ENCODE measurements at regions not wholly inside any gene's neighbourhood (a gene's known extent, or its start where the extent isn't known, plus 50 kb on each side); places are given as distances from the start of the nearest gene placed in this dataset.

GRCh38 chr18:61697306-61697909, 195.4 kb downstream of the RNF152 start:
- in situ Hi-C loops (cut with HindIII; ENCODE audit: low pct_unique_long_range_greater_than_20kb, low sequenced_read_pairs): no loop called here
- DNase-seq (ENCODE audit: low read depth, low spot score): no peak

GRCh38 chr18:61694236-61694635, 198.6 kb downstream of the RNF152 start:
- in situ Hi-C loops (cut with HindIII; ENCODE audit: low pct_unique_long_range_greater_than_20kb, low sequenced_read_pairs): no loop called here
- DNase-seq (ENCODE audit: low read depth, low spot score): no peak

GRCh38 chr18:61690418-61691138, 202.2 kb downstream of the RNF152 start:
- in situ Hi-C loops (cut with HindIII; ENCODE audit: low pct_unique_long_range_greater_than_20kb, low sequenced_read_pairs): no loop called here
- DNase-seq (ENCODE audit: low read depth, low spot score): no peak

DNA sequence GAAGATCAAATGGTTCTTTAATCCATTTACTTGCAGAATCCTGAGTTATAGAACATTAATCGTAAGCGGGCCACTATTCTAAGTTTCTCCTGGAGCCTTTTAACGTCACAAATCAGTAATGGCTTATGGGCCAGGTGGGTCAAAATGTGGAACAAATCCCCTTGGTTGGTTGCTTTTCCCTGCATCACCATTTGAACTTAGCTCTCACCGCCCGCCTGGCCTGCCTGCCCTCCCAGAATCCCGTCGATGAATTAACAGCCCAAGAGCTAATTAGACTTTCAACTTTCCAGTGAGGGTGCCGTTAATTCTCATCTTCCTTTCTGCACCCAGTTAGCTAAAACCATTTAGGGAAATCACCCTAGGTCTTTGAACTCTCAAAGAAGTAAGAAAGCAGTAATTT, 205.5 kb downstream of the RNF152 start:
- in situ Hi-C loops (cut with HindIII; ENCODE audit: low pct_unique_long_range_greater_than_20kb, low sequenced_read_pairs): no loop called here
- no peak for DNase-seq (ENCODE audit: low read depth, low spot score)

DNA sequence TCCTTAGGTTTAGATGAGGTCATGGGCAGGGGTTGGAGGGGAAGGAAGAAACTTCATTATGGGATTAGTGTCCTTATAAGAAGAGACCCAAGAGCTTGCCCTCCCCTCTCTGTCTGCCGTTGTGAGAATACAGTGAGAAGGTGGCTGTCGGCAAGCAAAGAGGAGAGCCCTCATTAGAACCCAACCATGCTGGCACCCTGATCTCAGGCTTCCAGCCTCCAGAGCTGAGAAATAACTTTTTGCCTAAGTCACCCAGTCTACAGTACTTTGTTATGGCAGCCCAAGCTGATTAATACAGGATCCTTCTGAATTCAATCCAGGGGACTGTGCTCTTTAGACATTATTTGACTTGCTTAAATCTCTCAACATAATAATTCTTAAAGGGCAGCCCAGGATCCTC, 209.0 kb downstream of the RNF152 start:
- in situ Hi-C loops (cut with HindIII; ENCODE audit: low pct_unique_long_range_greater_than_20kb, low sequenced_read_pairs): no loop called here
- DNase-seq (ENCODE audit: low read depth, low spot score): no peak

DNA sequence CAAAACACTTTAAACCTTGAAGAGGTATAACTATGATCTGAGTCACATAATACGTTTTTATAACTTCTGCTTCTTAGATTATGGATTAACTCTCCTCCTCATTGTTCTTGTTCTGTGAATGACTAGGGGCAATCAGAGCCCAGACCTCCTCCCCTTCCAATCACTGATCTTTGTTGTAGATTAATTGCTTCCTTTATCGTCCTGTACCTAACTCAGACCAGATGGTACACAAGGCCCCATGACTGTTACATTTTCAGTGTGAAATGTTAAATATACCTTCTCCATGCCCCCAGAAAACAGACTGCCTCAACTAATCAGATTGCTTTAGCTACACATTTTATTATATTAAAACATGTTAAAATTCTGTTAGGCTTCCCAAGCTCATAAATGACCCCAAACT, 211.7 kb downstream of the RNF152 start:
- DNase-seq (ENCODE audit: low read depth, low spot score): no peak
- in situ Hi-C loops (cut with HindIII; ENCODE audit: low pct_unique_long_range_greater_than_20kb, low sequenced_read_pairs): no loop called here

DNA sequence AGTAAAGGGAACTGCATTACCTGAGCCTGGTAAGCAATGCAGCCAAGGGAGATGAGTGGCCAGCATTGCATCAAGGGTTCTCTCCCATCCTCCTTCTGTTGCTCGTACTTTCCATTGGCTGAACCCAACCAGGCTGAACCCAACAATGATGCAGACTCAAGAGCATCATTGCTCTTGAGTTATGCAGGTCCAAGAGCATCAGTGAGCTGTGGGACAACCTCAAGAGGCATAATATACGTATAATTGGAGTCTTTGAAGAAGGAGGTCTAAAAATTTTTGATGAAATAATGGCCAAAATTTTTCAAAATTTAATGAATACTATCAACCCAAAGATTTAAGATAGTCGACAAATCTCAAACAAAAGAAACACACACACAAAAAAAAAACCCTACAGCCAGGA, 213.0 kb downstream of the RNF152 start:
- in situ Hi-C loops (cut with HindIII; ENCODE audit: low pct_unique_long_range_greater_than_20kb, low sequenced_read_pairs): no loop called here
- DNase-seq (ENCODE audit: low read depth, low spot score): no peak

- in situ Hi-C loops (cut with HindIII; ENCODE audit: low pct_unique_long_range_greater_than_20kb, low sequenced_read_pairs): no loop called here
- peak; percentile 16 for DNase-seq (ENCODE audit: low read depth, low spot score)
These were observed 215.3 kb downstream of the RNF152 start for GRCh38 chr18:61677435-61677970.

DNA sequence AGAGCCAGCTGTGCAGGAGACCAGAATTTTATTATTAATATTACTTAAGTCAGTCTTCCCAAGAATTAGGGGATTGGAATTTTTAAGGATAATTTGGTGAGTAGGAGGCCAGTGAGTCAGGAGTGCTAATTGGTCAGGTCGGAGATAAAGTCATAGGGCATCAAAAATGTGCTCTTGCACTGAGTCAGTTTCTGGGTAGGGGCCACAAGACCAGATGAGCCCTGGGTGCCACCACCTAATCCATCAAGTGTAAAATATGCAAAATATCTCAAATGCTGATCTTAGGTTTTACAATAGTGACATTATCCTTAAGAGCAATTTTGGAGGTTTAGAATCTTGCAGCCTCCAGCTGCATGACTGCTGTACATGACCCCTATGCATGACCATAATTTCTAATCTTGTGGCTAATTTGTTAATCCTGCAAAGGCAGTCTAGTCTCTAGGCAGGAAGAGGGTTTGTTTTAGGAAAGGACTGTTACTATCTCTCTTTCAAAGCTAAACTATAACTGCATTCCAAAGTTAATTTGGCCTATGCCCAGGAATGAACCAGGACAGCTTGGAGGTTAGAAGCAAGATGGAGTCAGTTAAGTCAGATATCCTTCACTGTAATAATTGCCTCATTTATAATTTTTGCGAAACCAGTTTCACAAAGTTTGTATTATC, 215.9 kb downstream of the RNF152 start:
- in situ Hi-C loops (cut with HindIII; ENCODE audit: low pct_unique_long_range_greater_than_20kb, low sequenced_read_pairs): no loop called here
- DNase-seq (ENCODE audit: low read depth, low spot score): no peak

GRCh38 chr18:61669320-61669719, 223.5 kb downstream of the RNF152 start:
- in situ Hi-C loops (cut with HindIII; ENCODE audit: low pct_unique_long_range_greater_than_20kb, low sequenced_read_pairs): no loop called here
- no peak for DNase-seq (ENCODE audit: low read depth, low spot score)

DNA sequence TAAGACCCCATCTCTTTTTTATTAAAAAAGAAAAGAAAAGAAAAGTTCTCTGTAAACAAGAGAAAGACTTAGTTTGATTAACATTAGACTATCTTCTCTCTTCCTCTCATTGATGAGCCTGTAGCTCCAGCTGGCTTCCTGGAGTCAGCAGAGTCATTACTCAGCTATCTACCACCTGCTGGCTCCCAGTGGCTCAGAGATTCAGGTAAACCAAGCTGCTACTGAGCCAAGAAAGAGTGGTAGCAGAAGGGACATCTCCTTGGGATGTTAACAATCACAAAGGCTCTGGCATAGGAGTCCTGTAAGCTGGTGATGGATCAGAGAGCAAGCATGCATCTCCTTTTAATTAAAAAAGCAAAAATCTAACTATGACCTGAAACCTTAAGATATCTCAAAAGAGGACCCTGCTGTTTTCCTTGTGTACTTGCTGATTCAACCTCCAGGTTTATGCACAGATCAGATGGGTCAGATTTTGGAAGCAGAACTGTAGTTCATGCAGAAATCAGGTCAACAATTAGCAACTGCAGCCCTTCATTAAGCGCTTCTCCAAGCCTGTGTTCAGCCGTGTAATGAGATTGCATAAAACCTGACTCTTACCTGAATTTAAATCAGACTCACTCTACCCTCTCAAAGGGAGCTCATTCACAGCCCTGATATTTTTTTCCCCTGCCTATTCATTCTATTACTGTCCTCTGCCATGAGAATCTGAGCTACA, 225.8 kb downstream of the RNF152 start:
- in situ Hi-C loops (cut with HindIII; ENCODE audit: low pct_unique_long_range_greater_than_20kb, low sequenced_read_pairs): no loop called here

DNA sequence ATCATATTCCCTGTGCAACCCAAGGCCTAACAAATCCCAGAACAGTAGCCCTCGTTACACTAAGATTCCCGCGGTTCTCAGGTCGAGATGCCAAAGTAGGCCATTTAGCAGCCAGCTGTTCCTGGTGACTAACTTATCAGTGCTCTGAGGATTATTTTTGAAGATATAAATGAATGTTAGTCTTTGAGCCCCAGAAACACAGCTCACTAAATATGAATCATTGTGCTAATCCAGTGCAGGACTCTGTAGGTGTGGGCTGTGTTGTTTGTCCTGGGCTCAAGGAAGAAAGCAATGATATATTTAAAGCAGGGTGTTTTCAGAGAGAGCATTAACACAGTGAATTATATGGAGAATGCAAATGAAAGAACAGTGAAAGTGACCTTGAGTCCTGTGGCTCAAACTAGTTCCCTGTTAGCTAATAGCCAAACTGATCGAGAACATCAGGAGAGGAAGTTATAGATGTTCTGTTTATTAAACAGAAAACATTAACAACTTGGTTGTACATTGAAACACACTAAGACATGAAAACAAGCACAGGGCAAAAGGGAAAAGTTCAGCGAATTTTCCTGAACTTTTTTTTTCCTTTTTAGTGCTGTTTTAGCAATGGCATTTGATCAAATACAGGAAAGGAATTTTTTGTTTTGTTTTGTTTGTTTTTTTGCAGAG, 228.3 kb downstream of the RNF152 start:
- in situ Hi-C loops (cut with HindIII; ENCODE audit: low pct_unique_long_range_greater_than_20kb, low sequenced_read_pairs): no loop called here
- no peak for DNase-seq (ENCODE audit: low read depth, low spot score)

More for the DNA sequence above, 225.8 kb downstream of the RNF152 start:
- DNase-seq (ENCODE audit: low read depth, low spot score): no peak

- no peak for DNase-seq (ENCODE audit: low read depth, low spot score)
- in situ Hi-C loops (cut with HindIII; ENCODE audit: low pct_unique_long_range_greater_than_20kb, low sequenced_read_pairs): no loop called here
These were observed 230.1 kb downstream of the RNF152 start for GRCh38 chr18:61662726-61663125.

DNA sequence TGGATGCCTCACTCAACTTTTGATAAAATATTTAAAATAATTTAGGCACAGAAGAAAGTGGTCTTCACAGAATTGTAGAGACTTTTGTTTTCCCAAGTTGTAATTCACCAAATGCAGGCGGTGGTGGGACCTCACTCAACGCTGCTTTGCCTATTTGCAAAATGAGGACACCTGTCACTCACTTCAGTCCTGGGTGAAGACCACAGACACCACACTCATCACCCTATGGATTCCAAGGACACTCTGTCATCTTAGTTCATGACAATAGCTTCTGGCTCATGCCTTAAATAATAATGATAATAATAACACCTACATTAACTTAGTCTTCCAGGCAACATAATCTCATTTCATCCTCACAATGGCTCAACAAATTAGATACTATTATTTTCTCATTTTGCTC, 234.4 kb downstream of the RNF152 start:
- in situ Hi-C loops (cut with HindIII; ENCODE audit: low pct_unique_long_range_greater_than_20kb, low sequenced_read_pairs): no loop called here
- DNase-seq (ENCODE audit: low read depth, low spot score): no peak

- in situ Hi-C loops (cut with HindIII; ENCODE audit: low pct_unique_long_range_greater_than_20kb, low sequenced_read_pairs): no loop called here
These were observed 235.6 kb downstream of the RNF152 start for GRCh38 chr18:61657066-61657732.

GRCh38 chr18:61655630-61656029, 237.2 kb downstream of the RNF152 start:
- in situ Hi-C loops (cut with HindIII; ENCODE audit: low pct_unique_long_range_greater_than_20kb, low sequenced_read_pairs): no loop called here

More at GRCh38 chr18:61657066-61657732, 235.6 kb downstream of the RNF152 start:
- no peak for DNase-seq (ENCODE audit: low read depth, low spot score)

More at GRCh38 chr18:61655630-61656029, 237.2 kb downstream of the RNF152 start:
- no peak for DNase-seq (ENCODE audit: low read depth, low spot score)
